ENCODE measurements at regions not wholly inside any gene's neighbourhood (a gene's known extent, or its start where the extent isn't known, plus 50 kb on each side); places are given as distances from the start of the nearest gene placed in this dataset.

GRCh38 chr1:209402697-209403096, 180.8 kb upstream of the CAMK1G start:
- no peak for DNase-seq (ENCODE audit: low read depth)

- no peak for DNase-seq (ENCODE audit: low read depth)
Observed at GRCh38 chr1:209403921-209404320, 179.6 kb upstream of the CAMK1G start.

- no peak for DNase-seq (ENCODE audit: low read depth)
Observed at GRCh38 chr1:209404577-209404976, 178.9 kb upstream of the CAMK1G start.

- no peak for DNase-seq (ENCODE audit: low read depth)
Observed at GRCh38 chr1:209405183-209405814, 178.2 kb upstream of the CAMK1G start.

GRCh38 chr1:209406168-209406567, 177.3 kb upstream of the CAMK1G start:
- no peak for DNase-seq (ENCODE audit: low read depth)

GRCh38 chr1:209406595-209406994, 176.9 kb upstream of the CAMK1G start:
- DNase-seq (ENCODE audit: low read depth): no peak

GRCh38 chr1:209409780-209410179, 173.7 kb upstream of the CAMK1G start:
- no peak for DNase-seq (ENCODE audit: low read depth)

GRCh38 chr1:209411491-209411929, 172.0 kb upstream of the CAMK1G start:
- no peak for DNase-seq (ENCODE audit: low read depth)

GRCh38 chr1:209412036-209412435, 171.5 kb upstream of the CAMK1G start:
- no peak for DNase-seq (ENCODE audit: low read depth)

- no peak for DNase-seq (ENCODE audit: low read depth)
Observed at GRCh38 chr1:209412566-209412965, 170.9 kb upstream of the CAMK1G start.

- DNase-seq (ENCODE audit: low read depth): no peak
Observed at GRCh38 chr1:209413062-209413461, 170.5 kb upstream of the CAMK1G start.

GRCh38 chr1:209414803-209415329, 168.6 kb upstream of the CAMK1G start:
- no peak for DNase-seq (ENCODE audit: low read depth)

- DNase-seq (ENCODE audit: low read depth): no peak
Observed at GRCh38 chr1:209416039-209416438, 167.5 kb upstream of the CAMK1G start.

- no peak for DNase-seq (ENCODE audit: low read depth)
Observed at GRCh38 chr1:209416716-209417115, 166.8 kb upstream of the CAMK1G start.

- DNase-seq (ENCODE audit: low read depth): no peak
Observed at GRCh38 chr1:209417761-209418160, 165.8 kb upstream of the CAMK1G start.

GRCh38 chr1:209420276-209420675, 163.2 kb upstream of the CAMK1G start:
- DNase-seq (ENCODE audit: low read depth): no peak

- no peak for DNase-seq (ENCODE audit: low read depth)
Observed at GRCh38 chr1:209421186-209421585, 162.3 kb upstream of the CAMK1G start.

GRCh38 chr1:209421978-209422680, 161.4 kb upstream of the CAMK1G start:
- no peak for DNase-seq (ENCODE audit: low read depth)

- no peak for DNase-seq (ENCODE audit: low read depth)
Observed at GRCh38 chr1:209425959-209426358, 157.6 kb upstream of the CAMK1G start.

- DNase-seq (ENCODE audit: low read depth): no peak
Observed at GRCh38 chr1:209427277-209427676, 156.2 kb upstream of the CAMK1G start.

GRCh38 chr1:209427811-209428210, 155.7 kb upstream of the CAMK1G start:
- DNase-seq (ENCODE audit: low read depth): no peak

- DNase-seq (ENCODE audit: low read depth): no peak
Observed at GRCh38 chr1:209428241-209428921, 155.1 kb upstream of the CAMK1G start.

- no peak for DNase-seq (ENCODE audit: low read depth)
Observed at GRCh38 chr1:209429611-209430010, 153.9 kb upstream of the CAMK1G start.
